Esophagus (tissue), 2 donors: ENCODE measurements at regions not wholly inside any gene's neighbourhood (a gene's known extent, or its start where the extent isn't known, plus 50 kb on each side); places are given as distances from the start of the nearest gene placed in this dataset.

Source experiments
- H3K27ac ChIP-seq, 2 donors: one replicate each; pipeline ENCODE4 v1.5.1; 2013; ENCODE audit warnings: low read depth in 2 of 2, mild to moderate bottlenecking in 2 of 2, inconsistent platforms in 1 of 2, low read length in 1 of 2, moderate library complexity in 1 of 2
- H3K27me3 ChIP-seq, 2 donors: one replicate each; pipeline ENCODE4 v1.6.1; 2013; ENCODE audit warnings: low read length in 2 of 2, control low read depth in 1 of 2, mild to moderate bottlenecking in 1 of 2; ENCODE audit not compliant: insufficient read depth in 2 of 2, control insufficient read depth in 1 of 2
- H3K36me3 ChIP-seq, 2 donors: one replicate each; pipeline ENCODE4 v1.6.1; 2013; ENCODE audit warnings: low read length in 1 of 2; ENCODE audit not compliant: control insufficient read depth in 2 of 2, insufficient read depth in 2 of 2
- H3K4me1 ChIP-seq, 2 donors: one replicate each; pipeline ENCODE4 v1.6.1; 2013; ENCODE audit warnings: low read length in 1 of 2; ENCODE audit not compliant: control insufficient read depth in 2 of 2, insufficient read depth in 2 of 2
- H3K4me3 ChIP-seq, 2 donors: one replicate each; pipeline ENCODE4 v1.5.1; 2013; ENCODE audit warnings: low read length in 2 of 2, mild to moderate bottlenecking in 2 of 2, low read depth in 1 of 2, moderate library complexity in 1 of 2
- H3K9me3 ChIP-seq, 2 donors: one replicate each; pipeline ENCODE4 v1.6.1; 2013; ENCODE audit warnings: mild to moderate bottlenecking in 2 of 2, low read depth in 1 of 2, low read length in 1 of 2, moderate library complexity in 1 of 2; ENCODE audit not compliant: control insufficient read depth in 2 of 2, insufficient read depth in 1 of 2
- WGBS, 2 donors: extraction: QIAGEN DNeasy Blood & Tissue Kit; methylation state at CpG; one replicate each; pipeline ENCODE4 v1.1.7; 2013; 5-methylcytosine and 5-hydroxymethylcytosine counted together
- donor health status: healthy with polysubstance abuse.
- donor health status: Bipolar disorder and iron deficiency.

DNA sequence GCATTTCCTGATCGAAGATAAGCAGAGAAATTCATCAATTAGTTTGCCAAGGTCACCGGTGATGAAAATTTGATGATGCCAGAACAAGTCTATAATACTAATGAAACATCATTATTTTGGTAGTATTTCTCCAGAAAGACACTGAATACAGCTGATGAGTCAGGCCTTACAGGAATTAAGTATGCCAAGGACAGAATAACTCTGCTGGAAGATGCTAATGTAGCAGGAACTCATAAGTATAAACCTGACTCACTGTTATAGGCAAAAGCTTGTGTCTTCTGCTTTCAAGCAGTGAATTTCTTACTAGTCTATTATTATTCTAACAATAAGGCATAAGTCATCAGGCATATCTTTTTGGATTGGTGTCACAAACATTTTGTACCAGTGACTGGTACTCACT lies 1825.1 kb upstream of the IGFBP7 start:
- Histone ChIP-seq H3K36me3 (no peaks in the 10 kb centered on the region), H3K4me3 (no peak overlapping the region), H3K9me3 (no peaks in the 10 kb centered on the region), H3K27ac (no peak overlapping the region), H3K27me3 (no peaks in the 10 kb centered on the region), H3K4me1 (no peaks in the 10 kb centered on the region)
- WGBS, 2 donors = 77 to 85% methylated on average over 2 of the region's 2 CpGs

DNA sequence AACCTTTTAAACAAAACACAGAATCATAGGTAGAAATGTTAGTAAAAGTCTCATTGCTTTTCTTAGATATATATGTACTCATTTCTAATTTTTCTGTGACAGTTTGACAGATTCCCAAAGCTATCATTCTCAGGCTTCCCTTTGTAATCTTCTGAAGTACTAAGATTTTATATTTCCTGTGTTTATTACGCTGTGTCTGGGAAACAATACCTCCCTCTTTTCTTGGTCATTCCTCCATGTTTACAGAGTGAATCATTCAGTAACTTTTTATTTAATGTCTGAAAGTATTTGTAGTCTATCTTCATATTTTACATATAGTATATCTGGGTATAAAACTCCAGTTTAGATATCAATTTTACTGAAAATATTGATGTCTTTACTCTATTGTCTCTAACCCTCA lies 1826.3 kb upstream of the IGFBP7 start:
- H3K27me3 ChIP-seq = no peaks in the 10 kb centered on the region
- no peak overlapping the region for H3K27ac ChIP-seq
- WGBS, 2 donors = 67 to 78% methylated on average over 1 of the region's 1 CpG

DNA sequence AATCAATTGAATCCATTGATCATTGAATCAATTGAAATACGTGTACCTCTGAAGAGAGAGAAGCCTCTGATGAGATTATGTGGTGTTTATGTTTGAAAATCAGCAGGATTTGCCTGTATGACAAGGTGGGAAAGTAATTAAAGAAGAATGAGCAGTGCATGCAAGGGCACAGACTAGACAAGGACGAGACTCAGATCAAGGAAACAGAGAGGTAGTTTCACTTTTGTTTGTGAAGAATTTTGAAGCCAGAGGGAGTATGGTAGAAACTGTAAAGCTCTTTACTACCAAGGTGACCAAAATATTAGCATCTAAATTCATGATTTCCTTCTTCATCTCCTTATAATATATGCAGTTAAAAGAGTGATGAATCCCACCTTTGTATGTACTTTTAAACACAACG lies 1830.0 kb upstream of the IGFBP7 start:
- no peaks in the 10 kb centered on the region for H3K4me1 ChIP-seq
- no peak overlapping the region for H3K4me3 ChIP-seq
- H3K36me3 ChIP-seq = no peaks in the 10 kb centered on the region
- H3K27me3 ChIP-seq = no peaks in the 10 kb centered on the region
- no peaks in the 10 kb centered on the region for H3K9me3 ChIP-seq
- no peak overlapping the region for H3K27ac ChIP-seq
- 50 to 52% methylated on average over 3 of the region's 3 CpGs for WGBS, 2 donors

More for the DNA sequence above, 1826.3 kb upstream of the IGFBP7 start:
- Histone ChIP-seq H3K36me3 (no peaks in the 10 kb centered on the region), H3K9me3 (no peaks in the 10 kb centered on the region), H3K4me1 (no peaks in the 10 kb centered on the region), H3K4me3 (no peak overlapping the region)

DNA sequence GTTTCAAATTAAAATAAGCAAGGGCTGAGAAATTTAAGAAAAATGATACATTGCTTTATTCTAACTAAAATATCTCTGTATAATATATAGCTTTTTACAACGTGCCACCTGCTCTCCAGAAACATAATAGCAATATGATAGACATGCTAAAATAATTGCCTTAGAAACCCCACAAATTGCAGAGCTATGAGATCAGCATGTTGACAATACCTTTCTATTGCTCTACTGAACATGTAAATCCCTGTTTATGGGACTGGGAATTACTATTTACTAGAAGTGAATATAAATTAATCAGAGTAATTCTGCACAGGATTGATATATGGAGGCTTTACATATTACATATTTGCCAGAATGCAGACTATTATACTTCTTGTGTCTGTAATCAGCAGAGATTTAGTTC lies 1831.1 kb upstream of the IGFBP7 start:
- Histone ChIP-seq H3K27me3 (no peaks in the 10 kb centered on the region), H3K36me3 (no peaks in the 10 kb centered on the region), H3K4me3 (no peak overlapping the region), H3K27ac (no peak overlapping the region), H3K9me3 (no peaks in the 10 kb centered on the region), H3K4me1 (no peaks in the 10 kb centered on the region)
- WGBS, 2 donors = 46 to 60% methylated on average over 1 of the region's 1 CpG

DNA sequence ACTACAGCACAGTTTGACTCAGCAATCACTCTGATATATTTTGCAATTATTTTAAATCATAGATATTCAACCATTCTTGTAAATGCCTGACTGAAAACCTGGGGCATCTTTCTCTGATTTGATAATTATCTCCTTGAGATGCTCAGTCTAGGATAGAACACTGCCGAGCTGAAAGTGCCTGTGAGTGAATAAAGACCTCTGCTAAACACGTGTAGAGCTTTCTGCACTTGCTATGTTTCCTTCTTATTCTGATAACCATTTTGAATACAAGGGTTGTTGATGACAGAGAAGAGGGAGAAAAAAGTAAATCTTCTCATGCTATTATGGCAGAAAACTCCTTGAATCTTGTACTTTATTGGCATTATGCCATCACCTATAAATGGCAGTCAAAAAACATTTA lies 1843.4 kb upstream of the IGFBP7 start:
- H3K4me1 ChIP-seq = no peaks in the 10 kb centered on the region
- no peaks in the 10 kb centered on the region for H3K27me3 ChIP-seq
- H3K27ac ChIP-seq = no peak overlapping the region
- no peak overlapping the region for H3K4me3 ChIP-seq
- H3K9me3 ChIP-seq = no peaks in the 10 kb centered on the region
- H3K36me3 ChIP-seq = no peaks in the 10 kb centered on the region
- 58 to 59% methylated on average over 2 of the region's 2 CpGs for WGBS, 2 donors

DNA sequence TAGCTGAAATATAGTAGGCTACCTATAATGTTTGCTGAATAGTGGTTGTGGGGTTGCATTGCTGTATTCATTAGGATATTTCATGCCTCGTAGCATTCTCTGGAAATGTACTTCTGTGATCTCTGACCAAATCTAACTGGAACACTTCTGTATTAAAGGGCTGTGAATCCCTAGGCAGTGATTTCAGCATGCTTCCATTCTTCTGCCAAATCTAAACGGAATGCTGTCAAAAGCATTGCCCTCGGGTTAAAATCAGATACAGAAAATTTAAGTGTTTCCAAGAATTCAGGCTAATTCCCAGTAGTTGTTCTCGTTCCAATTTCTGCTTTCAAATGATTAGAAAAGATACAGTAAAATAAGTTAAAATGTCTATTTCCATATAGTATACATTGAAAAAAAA lies 1847.5 kb upstream of the IGFBP7 start:
- 53 to 61% methylated on average over 4 of the region's 4 CpGs for WGBS, 2 donors

DNA sequence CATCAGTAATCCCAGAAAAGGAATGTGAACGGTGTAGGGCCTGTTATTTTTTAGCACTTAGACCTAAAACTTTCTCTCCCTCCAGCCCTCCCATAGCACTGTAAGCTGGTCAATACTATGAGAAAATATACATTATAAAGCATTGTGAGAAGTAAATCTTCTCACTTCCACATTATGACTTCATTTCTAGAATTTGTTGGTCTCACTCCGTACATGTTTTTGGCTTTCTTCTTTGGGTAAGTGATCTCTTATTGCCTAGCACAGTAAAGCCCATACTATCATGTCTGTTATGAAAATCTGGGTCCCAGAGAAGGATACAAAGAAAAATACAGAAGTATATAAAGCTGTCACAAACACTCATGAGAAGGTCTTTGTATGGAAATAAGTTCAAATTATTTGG lies 1851.1 kb upstream of the IGFBP7 start:
- Histone ChIP-seq H3K4me1 (no peaks in the 10 kb centered on the region), H3K36me3 (no peaks in the 10 kb centered on the region), H3K9me3 (no peaks in the 10 kb centered on the region), H3K4me3 (no peak overlapping the region), H3K27me3 (no peaks in the 10 kb centered on the region), H3K27ac (no peak overlapping the region)
- WGBS, 2 donors = 67 to 77% methylated on average over 2 of the region's 2 CpGs

More for the DNA sequence above, 1847.5 kb upstream of the IGFBP7 start:
- H3K27ac ChIP-seq = no peak overlapping the region
- H3K9me3 ChIP-seq = no peaks in the 10 kb centered on the region
- H3K4me1 ChIP-seq = no peaks in the 10 kb centered on the region
- no peak overlapping the region for H3K4me3 ChIP-seq
- no peaks in the 10 kb centered on the region for H3K27me3 ChIP-seq
- no peaks in the 10 kb centered on the region for H3K36me3 ChIP-seq

DNA sequence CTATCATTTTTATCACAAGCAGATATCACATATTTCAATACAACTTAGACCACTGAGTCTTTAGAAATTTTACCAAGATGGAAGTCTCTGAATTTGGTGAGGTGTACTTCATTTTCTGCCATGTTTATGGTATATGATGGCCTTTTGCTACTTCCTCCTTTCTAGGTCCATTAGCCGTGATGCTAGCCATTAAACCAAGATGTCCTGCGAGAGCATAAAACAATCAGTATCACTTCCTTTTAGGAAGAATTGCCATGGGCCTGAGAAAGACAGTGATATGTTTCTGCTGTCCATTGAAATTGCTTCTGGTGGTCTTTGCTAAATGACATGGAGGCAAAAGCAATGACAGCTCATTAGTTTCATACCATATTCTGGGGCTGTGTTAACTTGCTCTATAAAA lies 1851.7 kb upstream of the IGFBP7 start:
- Histone ChIP-seq H3K36me3 (no peaks in the 10 kb centered on the region), H3K4me3 (no peak overlapping the region), H3K27me3 (no peaks in the 10 kb centered on the region), H3K27ac (no peak overlapping the region), H3K4me1 (no peaks in the 10 kb centered on the region), H3K9me3 (no peaks in the 10 kb centered on the region)
- WGBS, 2 donors = 43 to 64% methylated on average over 2 of the region's 2 CpGs

DNA sequence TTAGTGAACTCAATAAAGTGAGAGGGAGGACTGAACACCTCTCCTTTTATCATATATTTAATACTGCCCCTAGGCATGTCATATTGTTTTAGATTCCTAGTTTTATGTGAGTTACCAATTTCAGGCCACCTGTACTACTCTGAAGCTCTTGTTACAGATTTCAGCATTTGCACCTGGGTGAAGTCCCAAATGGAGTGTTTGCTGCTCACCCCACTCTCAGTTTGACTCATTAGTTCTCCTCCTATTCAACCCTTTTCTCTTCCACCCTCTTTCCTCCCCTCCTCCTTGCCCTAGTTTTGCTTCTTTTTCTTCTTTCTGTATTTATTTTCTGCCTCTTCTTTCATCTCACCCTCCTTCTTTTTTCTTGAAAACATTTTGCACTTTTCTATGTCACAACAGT lies 1852.2 kb upstream of the IGFBP7 start:
- H3K4me3 ChIP-seq = no peak overlapping the region
- H3K27me3 ChIP-seq = no peaks in the 10 kb centered on the region
- no peak overlapping the region for H3K27ac ChIP-seq
- no peaks in the 10 kb centered on the region for H3K4me1 ChIP-seq
- H3K9me3 ChIP-seq = no peaks in the 10 kb centered on the region
- H3K36me3 ChIP-seq = no peaks in the 10 kb centered on the region

DNA sequence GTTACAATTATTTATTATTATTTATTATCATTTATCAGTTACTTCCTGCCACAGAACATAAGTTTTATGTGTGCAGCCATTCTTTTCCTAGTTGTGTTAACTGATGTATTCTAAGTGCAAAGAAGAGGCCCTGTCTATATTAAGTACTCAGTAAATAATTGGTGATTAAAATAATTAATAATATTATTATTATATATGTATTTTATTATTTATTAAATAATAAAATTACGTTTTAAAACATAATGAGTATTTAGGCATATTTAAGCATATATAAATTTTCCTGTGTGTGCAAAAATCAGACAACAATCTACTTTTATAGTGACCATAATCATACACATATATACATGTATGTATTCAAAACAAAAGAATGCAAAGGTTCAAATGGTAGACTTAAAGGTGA lies 1871.6 kb upstream of the IGFBP7 start:
- Histone ChIP-seq H3K4me3 (no peak overlapping the region), H3K9me3 (no peaks in the 10 kb centered on the region), H3K36me3 (no peaks in the 10 kb centered on the region), H3K4me1 (no peaks in the 10 kb centered on the region), H3K27me3 (no peaks in the 10 kb centered on the region), H3K27ac (no peak overlapping the region)
- 20 to 30% methylated on average over 1 of the region's 1 CpG for WGBS, 2 donors
